ENCODE measurements at regions not wholly inside any gene's neighbourhood (a gene's known extent, or its start where the extent isn't known, plus 50 kb on each side); places are given as distances from the start of the nearest gene placed in this dataset.

DNA sequence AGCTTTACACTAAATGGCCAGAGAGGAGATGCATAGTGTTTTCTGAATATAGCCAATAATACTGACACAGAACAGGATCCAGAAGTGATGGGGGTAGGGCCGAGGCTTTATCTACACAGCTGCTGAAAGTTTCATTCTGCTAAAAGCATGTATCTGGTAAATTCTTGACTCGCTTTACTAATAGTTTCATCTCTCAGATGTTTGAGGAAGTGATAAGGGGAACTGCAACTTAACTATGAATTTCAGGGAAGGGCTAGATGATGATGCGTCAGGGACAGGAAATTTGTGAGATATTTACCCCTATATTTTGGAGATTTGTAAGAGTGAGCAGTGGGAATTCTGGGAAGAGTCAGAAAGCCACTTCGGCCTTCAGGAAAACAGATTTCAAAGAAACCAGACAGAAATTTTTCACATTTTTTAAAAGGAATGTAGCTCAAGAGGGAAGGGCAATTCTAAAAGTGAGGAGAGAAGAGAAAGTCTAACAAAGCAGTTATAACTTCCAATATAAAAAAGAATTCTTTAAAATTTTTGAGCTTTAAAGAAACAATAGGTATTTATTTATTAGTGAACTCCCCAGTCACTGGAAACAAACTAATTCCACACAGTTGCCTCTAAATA lies 243.1 kb downstream of the BCAT1 start:
- Histone ChIP-seq H4K20me1 (ENCODE audit: low read depth) (no peaks in the 10 kb centered on the region), H3K4me2 (no peak overlapping the region), H3K27me3 (no peaks in the 10 kb centered on the region), H2AFZ (replicated peaks) (peak overlapping the region; percentile 59), H3K36me3 (peaks cover 1% of the 10 kb centered on the region), H3K9ac (no peak overlapping the region), H3K4me3 (no peak overlapping the region), H3F3A (ENCODE audit: low read depth) (no peaks in the 10 kb centered on the region), H3K79me2 (ENCODE audit: low read depth) (no peaks in the 10 kb centered on the region), H3K27ac (no peak overlapping the region), H3K9me3 (ENCODE audit: low read depth) (peaks cover 6% of the 10 kb centered on the region), H3K4me1 (no peaks in the 10 kb centered on the region)
- peaks cover 6% of the 10 kb centered on the region for H3K4me1 Mint-ChIP-seq
- TF ChIP-seq EZH2 (IDR thresholded peaks at IDR 0.05) (no peak), CTCF (IDR thresholded peaks at IDR 0.05) (no peak), EZH2phosphoT487 (IDR thresholded peaks at IDR 0.05) (no peak)
- H3K9me3 Mint-ChIP-seq: peaks cover 17% of the 10 kb centered on the region
- no peak overlapping the region for H3K4me3 Mint-ChIP-seq
- H3K27ac Mint-ChIP-seq: no peak overlapping the region
- peaks cover 2% of the 10 kb centered on the region for H3K27me3 Mint-ChIP-seq (ENCODE audit: insufficient read depth, low read depth)
- no peaks in the 10 kb centered on the region for H3K36me3 Mint-ChIP-seq
- no peak for DNase-seq (ENCODE audit: low spot score)

GRCh38 chr12:24705216-24705615 lies 243.7 kb downstream of the BCAT1 start:
- H3K27ac ChIP-seq: no peak overlapping the region
- no peak overlapping the region for H3K4me2 ChIP-seq
- H3F3A ChIP-seq (ENCODE audit: low read depth): no peaks in the 10 kb centered on the region
- no peak overlapping the region for H3K9ac ChIP-seq
- Mint-ChIP-seq H3K4me3 (no peak overlapping the region), H3K36me3 (no peaks in the 10 kb centered on the region), H3K27me3 (ENCODE audit: insufficient read depth, low read depth) (peaks cover 2% of the 10 kb centered on the region), H3K27ac (no peak overlapping the region), H3K9me3 (peaks cover 22% of the 10 kb centered on the region), H3K4me1 (peaks cover 6% of the 10 kb centered on the region)
- H2AFZ ChIP-seq (replicated peaks): peak overlapping the region; percentile 59
- no peaks in the 10 kb centered on the region for H4K20me1 ChIP-seq (ENCODE audit: low read depth)
- peaks cover 4% of the 10 kb centered on the region for H3K36me3 ChIP-seq
- TF ChIP-seq CTCF (IDR thresholded peaks at IDR 0.05) (no peak), EZH2phosphoT487 (IDR thresholded peaks at IDR 0.05) (no peak), EZH2 (IDR thresholded peaks at IDR 0.05) (no peak)
- no peaks in the 10 kb centered on the region for H3K79me2 ChIP-seq (ENCODE audit: low read depth)
- peaks cover 12% of the 10 kb centered on the region for H3K9me3 ChIP-seq (ENCODE audit: low read depth)
- no peak for DNase-seq (ENCODE audit: low spot score)
- no peaks in the 10 kb centered on the region for H3K27me3 ChIP-seq
- no peak overlapping the region for H3K4me3 ChIP-seq
- no peaks in the 10 kb centered on the region for H3K4me1 ChIP-seq

- peaks cover 4% of the 10 kb centered on the region for H3K36me3 ChIP-seq
- no peak for TF ChIP-seq EZH2phosphoT487 (IDR thresholded peaks at IDR 0.05)
- TF ChIP-seq CTCF (IDR thresholded peaks at IDR 0.05): no peak
- no peak for TF ChIP-seq EZH2 (IDR thresholded peaks at IDR 0.05)
- Mint-ChIP-seq H3K36me3 (no peaks in the 10 kb centered on the region), H3K9me3 (peaks cover 26% of the 10 kb centered on the region), H3K4me3 (no peak overlapping the region), H3K4me1 (peaks cover 31% of the 10 kb centered on the region), H3K27me3 (ENCODE audit: insufficient read depth, low read depth) (peaks cover 2% of the 10 kb centered on the region), H3K27ac (no peak overlapping the region)
- H3F3A ChIP-seq (ENCODE audit: low read depth): no peaks in the 10 kb centered on the region
- peaks cover 13% of the 10 kb centered on the region for H3K9me3 ChIP-seq (ENCODE audit: low read depth)
- H4K20me1 ChIP-seq (ENCODE audit: low read depth): no peaks in the 10 kb centered on the region
- no peak overlapping the region for H2AFZ ChIP-seq (replicated peaks)
- no peaks in the 10 kb centered on the region for H3K79me2 ChIP-seq (ENCODE audit: low read depth)
- no peaks in the 10 kb centered on the region for H3K27me3 ChIP-seq
- no peak for DNase-seq (ENCODE audit: low spot score)
- peaks cover 18% of the 10 kb centered on the region for H3K4me1 ChIP-seq
- no peak overlapping the region for H3K4me3 ChIP-seq
- H3K27ac ChIP-seq: no peak overlapping the region
- no peak overlapping the region for H3K4me2 ChIP-seq
- no peak overlapping the region for H3K9ac ChIP-seq
Measured at GRCh38 chr12:24701343-24701742, 247.6 kb downstream of the BCAT1 start.

All from neural progenitor cell (in vitro differentiated cells).